GM19455 (cell line): ENCODE measurements at regions not wholly inside any gene's neighbourhood (a gene's known extent, or its start where the extent isn't known, plus 50 kb on each side); places are given as distances from the start of the nearest gene placed in this dataset.

ENCODE experiments used
- ATAC-seq: cut with Tn5 transposase; IDR thresholded peaks from one replicate; pipeline ENCODE4 v1.9.1; 2021; ENCODE audit not compliant: unreplicated experiment

- ATAC-seq: no peak
These were observed 169.6 kb upstream of the CLEC14A start for GRCh38 chr14:38425324-38425976.

- ATAC-seq: no peak
These were observed 164.2 kb upstream of the CLEC14A start for GRCh38 chr14:38420048-38420447.

GRCh38 chr14:38419579-38419978 is 163.7 kb upstream of the CLEC14A start:
- ATAC-seq: no peak

GRCh38 chr14:38412654-38413053 is 156.8 kb upstream of the CLEC14A start:
- ATAC-seq: no peak

- no peak for ATAC-seq
These were observed 154.5 kb upstream of the CLEC14A start for GRCh38 chr14:38410442-38410841.

GRCh38 chr14:38409071-38409705 is 153.3 kb upstream of the CLEC14A start:
- ATAC-seq: no peak

- ATAC-seq: no peak
These were observed 150.2 kb upstream of the CLEC14A start for GRCh38 chr14:38405851-38406635.

DNA sequence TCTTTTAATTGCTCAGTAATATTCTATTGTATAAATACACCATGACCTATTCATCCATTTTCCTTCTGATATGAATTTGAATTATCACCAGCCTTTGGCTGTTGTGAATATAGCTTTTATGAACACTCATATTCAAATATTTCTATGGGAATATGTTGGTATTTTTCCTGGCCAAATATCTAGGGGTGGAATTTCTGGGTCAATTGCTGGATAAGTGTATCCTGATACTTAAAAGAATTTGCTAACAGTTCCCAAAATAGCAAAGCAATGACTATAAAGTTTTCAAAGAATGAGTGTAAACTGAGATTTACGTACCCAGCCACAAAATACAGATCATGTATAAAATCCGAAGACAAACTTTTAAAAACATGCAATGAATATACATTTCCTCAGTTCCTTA is 148.7 kb upstream of the CLEC14A start:
- no peak for ATAC-seq

DNA sequence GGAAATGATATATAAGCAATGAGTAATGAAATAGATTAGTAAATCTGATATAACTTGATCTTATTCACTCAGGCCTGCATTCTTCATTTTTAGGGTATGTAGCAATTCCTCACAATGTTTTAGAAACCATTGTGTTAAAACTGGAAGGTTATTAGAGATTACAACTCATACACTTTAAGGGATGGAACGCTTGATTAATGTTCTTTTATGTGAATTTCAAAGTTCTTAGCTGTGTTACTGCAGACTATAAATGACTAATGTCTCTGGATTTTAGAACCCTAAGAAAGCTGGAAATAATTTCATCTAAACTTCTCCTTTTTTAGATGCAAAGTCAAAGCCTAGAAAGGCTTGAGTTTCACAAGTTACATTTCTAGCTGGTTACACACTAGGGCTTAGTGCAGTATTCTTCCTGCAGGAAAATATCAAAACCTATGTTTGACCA is 148.2 kb upstream of the CLEC14A start:
- no peak for ATAC-seq

DNA sequence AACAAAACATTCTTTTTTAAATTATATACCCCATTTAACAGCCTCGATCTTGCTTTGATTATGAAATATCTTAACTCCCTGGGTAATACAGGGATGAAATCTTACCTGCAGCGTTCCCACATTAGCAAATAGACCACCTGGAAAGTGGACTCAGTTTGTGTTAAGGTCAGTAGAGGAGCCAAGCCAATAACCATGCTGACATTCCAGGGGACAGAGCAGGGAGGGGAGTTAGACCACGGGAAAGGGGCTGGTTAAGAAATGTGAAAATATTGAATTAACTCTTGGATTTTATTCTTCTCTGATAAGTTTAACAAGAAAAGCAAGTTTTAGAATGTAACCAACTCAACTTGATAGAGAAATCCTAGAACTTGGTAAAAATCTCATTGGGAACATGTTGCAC is 144.9 kb upstream of the CLEC14A start:
- ATAC-seq: no peak

DNA sequence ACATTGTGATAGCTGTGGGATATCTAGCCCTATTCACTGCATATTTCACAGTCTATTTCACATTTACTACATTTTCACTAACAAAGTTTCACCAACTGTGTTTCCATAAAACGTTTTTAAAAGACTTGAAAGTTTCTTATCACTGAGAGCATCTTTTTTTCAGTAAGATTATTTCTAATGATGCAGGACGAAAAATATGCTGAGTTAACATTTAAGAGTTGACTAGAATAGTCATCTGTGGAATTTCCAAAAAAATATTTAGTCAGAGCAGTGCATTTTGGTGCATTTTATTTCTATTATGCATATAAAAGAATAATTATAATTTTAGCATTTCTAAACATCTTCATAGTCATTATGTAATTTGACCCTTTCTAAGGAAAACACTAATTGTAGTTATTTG is 143.8 kb upstream of the CLEC14A start:
- ATAC-seq: no peak

DNA sequence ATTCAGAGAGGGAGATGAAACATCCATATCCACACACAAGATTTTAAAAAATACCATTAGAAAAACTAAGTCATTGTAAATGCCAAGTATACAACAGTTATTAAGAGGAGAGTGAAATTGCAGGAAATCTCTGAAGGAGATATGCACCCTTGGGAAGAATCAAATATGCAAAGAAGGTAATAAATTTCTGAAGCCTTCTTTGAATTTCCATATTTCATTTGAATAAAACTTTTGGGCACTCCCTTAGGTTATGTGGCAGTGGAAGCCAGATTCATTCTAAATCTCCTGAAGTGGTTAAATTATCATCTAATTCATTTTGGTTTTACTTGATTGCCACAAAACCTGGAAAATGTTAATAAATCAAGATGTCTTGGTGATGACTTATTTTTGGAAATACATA is 138.9 kb upstream of the CLEC14A start:
- no peak for ATAC-seq

GRCh38 chr14:38394064-38394463 is 138.2 kb upstream of the CLEC14A start:
- ATAC-seq: no peak

DNA sequence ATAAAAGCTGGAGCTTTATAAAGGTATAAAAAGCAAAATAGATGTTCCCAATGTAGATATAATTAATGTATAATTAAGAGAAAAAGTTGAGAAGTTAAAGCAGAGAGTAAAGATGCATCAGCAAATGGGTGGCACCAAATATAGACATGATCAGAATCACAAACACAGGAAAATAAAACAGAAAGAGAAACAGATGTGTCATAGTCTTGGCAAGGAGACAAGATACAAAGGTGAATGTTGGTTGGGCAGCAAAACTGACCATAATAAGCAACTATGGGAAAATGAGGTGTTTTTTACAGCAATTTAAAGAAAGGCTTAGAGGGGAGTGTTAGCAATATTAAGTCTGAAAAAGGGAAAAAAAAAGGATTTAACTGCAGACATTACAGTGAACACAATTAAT is 135.4 kb upstream of the CLEC14A start:
- no peak for ATAC-seq

DNA sequence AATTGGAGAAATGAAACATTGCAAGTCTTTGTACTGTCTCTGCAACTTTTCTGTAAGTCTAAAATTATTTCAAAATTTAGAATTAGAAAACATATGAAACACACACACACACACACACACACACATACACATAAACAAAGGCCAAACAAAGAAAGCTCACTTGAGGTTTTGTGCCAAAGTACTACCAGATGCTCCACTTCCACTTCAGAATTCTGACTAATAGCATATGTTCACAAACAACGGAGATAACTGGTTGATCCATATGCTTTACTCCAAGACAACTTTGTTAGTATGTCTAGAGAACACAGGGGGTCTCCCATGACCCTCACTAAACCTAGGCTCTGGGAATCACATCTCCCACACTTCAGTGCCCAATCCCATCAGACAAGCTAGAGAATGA is 133.8 kb upstream of the CLEC14A start:
- ATAC-seq: no peak

DNA sequence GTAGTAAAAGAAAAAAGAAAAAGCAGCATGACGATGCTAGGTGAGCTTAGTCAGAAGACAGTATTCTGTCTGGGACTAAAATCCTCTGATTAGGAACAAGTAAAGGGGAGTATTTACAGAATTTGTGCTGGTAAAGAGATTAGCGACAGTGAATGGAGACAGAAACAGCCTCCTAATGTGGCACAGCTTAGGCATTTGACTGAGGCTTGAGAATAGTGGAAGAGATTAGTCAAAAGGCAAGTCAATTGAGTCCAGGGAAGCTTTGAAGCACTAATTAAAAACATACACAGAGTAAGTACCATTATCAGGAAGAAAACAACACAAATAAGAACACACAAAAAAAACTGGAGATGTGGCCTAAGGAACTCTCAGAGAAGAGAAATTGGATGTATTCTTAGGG is 131.9 kb upstream of the CLEC14A start:
- ATAC-seq: no peak

DNA sequence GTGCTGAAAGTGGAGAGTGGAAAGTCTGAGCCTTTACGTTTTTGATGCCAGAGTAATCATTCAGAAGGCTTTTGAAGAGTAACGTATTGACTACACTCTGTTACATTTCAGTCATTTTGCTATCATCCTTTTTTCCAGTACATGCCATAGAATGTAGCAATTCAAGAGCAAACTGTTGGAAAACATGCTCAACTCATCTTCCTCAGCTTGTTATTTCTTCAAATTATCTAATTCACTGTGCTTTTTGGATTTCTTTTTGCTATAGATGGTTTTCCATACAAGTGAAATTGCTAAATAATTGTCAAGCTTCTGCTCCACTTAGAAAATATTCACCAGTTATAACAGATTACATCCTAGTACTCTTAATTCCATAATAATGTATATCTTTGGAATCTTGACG is 129.9 kb upstream of the CLEC14A start:
- ATAC-seq: no peak

- ATAC-seq: no peak
These were observed 129.4 kb upstream of the CLEC14A start for GRCh38 chr14:38385343-38385742.

DNA sequence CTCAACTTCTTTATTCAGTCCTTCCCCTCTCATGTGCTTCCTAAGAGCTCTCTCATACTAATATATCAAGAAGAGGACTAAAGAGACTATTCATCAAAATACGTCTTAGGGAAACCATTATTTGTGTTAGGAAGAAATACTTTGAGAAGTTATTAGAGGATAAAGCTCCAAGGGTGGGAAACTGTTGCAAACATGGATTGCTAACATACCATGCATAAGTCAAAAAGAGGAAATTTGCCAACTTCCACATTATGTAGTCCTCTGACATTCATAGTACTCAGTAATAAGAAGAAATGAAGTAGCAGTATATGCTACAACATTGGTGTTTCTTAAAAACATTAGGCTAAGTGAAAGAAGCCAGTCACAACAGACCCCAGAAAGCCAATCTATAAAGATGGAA is 128.8 kb upstream of the CLEC14A start:
- ATAC-seq: no peak

DNA sequence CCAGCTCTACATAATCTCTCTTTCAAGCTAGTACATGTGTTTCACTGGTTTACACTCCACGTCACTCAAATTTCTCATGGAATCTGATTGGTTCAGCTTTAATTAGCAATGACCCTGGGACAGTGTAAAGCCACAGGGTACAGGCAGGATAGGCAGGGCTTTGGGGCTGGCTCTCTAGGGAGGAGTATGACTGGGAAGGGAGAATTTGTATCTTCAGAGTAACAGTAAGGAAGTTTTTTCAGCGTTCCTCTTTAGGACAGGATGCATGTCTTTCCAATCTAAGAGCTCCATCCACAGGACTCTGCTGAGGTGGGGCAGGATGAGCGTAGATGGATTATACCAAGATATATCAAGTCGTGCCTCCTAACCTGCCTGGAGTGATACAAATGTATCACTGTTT is 112.0 kb upstream of the CLEC14A start:
- ATAC-seq: no peak

GRCh38 chr14:38366374-38366773 is 110.5 kb upstream of the CLEC14A start:
- ATAC-seq: no peak

GRCh38 chr14:38363217-38363616 is 107.3 kb upstream of the CLEC14A start:
- ATAC-seq: no peak
